Esophagus squamous epithelium (tissue), 4 donors: ENCODE measurements at regions not wholly inside any gene's neighbourhood (a gene's known extent, or its start where the extent isn't known, plus 50 kb on each side); places are given as distances from the start of the nearest gene placed in this dataset.
"Not testable (repeated sequence)": the region's sequence is repeated elsewhere in the genome, so short reads cannot be mapped to it uniquely, and the experiment has no call there.

Experiments
- POLR2A ChIP-seq, 4 donors: fragments of 450-650 bp; IDR thresholded peaks; one replicate each; pipeline ENCODE4 v1.6.1; 2017; ENCODE audit warnings: antibody characterized with exemption in 4 of 4, mild to moderate bottlenecking in 4 of 4, moderate library complexity in 3 of 4
- TF ChIP-seq, protein P1 (sequence below), 6 experiments: fragments of 450-650 bp in 4 of 6; fragments of 200-600 bp in 2 of 6; sonication (generic) in 2 of 6; IDR thresholded peaks; one replicate each; pipeline ENCODE4 v1.5.1; 2016 to 2019; ENCODE audit warnings: antibody characterized with exemption in 6 of 6, mild to moderate bottlenecking in 4 of 6, moderate library complexity in 4 of 6

DNA sequence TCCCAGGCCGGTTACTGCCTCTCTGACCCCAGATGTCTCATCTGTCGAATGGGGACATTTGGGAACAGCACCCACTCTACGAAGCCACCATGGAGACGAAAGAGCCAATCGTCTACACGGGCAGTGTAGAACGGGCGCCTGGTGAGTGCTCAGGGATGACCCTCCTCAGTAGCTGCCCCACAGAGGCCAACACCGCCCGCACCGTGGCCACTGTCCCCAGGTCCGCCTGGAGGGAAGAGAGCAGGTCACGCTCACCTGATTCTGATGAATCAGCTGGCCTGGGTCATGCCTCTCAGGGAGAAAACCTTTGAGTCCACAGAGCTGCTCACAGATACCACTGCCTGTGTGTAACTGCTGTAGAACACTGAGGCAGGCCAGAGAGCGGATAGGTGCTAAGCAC is 105.1 kb upstream of the EFCAB3 start:
- TF ChIP-seq, protein P1, sequence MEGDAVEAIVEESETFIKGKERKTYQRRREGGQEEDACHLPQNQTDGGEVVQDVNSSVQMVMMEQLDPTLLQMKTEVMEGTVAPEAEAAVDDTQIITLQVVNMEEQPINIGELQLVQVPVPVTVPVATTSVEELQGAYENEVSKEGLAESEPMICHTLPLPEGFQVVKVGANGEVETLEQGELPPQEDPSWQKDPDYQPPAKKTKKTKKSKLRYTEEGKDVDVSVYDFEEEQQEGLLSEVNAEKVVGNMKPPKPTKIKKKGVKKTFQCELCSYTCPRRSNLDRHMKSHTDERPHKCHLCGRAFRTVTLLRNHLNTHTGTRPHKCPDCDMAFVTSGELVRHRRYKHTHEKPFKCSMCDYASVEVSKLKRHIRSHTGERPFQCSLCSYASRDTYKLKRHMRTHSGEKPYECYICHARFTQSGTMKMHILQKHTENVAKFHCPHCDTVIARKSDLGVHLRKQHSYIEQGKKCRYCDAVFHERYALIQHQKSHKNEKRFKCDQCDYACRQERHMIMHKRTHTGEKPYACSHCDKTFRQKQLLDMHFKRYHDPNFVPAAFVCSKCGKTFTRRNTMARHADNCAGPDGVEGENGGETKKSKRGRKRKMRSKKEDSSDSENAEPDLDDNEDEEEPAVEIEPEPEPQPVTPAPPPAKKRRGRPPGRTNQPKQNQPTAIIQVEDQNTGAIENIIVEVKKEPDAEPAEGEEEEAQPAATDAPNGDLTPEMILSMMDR (IDR thresholded peaks at IDR 0.05) = not testable (repeated sequence)
- TF ChIP-seq POLR2A (IDR thresholded peaks at IDR 0.05) = not testable (repeated sequence)
